Stomach (tissue), 4 donors: ENCODE measurements at regions not wholly inside any gene's neighbourhood (a gene's known extent, or its start where the extent isn't known, plus 50 kb on each side); places are given as distances from the start of the nearest gene placed in this dataset.

Experiments
- EP300 ChIP-seq: sonication (generic); formaldehyde crosslinking; IDR thresholded peaks from one replicate; pipeline ENCODE4 v1.6.1; 2017; ENCODE audit warnings: antibody characterized with exemption
- POLR2A ChIP-seq, 4 donors: fragments of 450-650 bp; IDR thresholded peaks; one replicate each; pipeline ENCODE4 v1.6.1; 2016; ENCODE audit warnings: antibody characterized with exemption in 4 of 4, control low read depth in 2 of 4, mild to moderate bottlenecking in 1 of 4, moderate library complexity in 1 of 4
- POLR2AphosphoS5 ChIP-seq, 3 donors: sonication (generic); formaldehyde crosslinking; IDR thresholded peaks; one replicate each; pipeline ENCODE4 v1.6.1; 2016; ENCODE audit warnings: antibody characterized with exemption in 3 of 3
- TF ChIP-seq, protein P1 (sequence below), 7 experiments: fragments of 450-650 bp in 4 of 7; fragments of 200-600 bp in 3 of 7; sonication (generic) in 3 of 7; IDR thresholded peaks; one replicate each; pipeline ENCODE4 v1.5.1; 2016 to 2019; ENCODE audit warnings: antibody characterized with exemption in 7 of 7, control low read depth in 2 of 7, mild to moderate bottlenecking in 1 of 7

DNA sequence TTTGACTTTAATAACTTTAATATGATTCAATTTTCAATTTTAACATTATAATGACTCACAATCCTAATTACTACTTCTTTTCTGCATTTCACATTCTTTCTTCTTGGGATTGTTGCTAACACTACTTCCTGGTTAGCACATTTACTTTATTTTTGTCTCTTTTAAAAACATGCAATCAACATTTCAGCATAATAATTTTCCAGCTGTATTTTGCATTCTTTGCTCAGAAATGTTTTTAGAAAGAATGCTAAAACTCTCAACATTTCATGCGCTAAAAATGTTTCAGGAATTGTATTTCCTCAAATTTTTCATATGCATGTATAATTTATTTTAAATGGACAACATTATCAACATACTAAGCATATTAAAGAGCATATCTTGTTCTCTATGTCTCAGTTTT is 1302.1 kb upstream of the GJE1 start:
- TF ChIP-seq POLR2A (IDR thresholded peaks at IDR 0.05), result no peak
- TF ChIP-seq EP300, result no peak
- TF ChIP-seq, protein P1, sequence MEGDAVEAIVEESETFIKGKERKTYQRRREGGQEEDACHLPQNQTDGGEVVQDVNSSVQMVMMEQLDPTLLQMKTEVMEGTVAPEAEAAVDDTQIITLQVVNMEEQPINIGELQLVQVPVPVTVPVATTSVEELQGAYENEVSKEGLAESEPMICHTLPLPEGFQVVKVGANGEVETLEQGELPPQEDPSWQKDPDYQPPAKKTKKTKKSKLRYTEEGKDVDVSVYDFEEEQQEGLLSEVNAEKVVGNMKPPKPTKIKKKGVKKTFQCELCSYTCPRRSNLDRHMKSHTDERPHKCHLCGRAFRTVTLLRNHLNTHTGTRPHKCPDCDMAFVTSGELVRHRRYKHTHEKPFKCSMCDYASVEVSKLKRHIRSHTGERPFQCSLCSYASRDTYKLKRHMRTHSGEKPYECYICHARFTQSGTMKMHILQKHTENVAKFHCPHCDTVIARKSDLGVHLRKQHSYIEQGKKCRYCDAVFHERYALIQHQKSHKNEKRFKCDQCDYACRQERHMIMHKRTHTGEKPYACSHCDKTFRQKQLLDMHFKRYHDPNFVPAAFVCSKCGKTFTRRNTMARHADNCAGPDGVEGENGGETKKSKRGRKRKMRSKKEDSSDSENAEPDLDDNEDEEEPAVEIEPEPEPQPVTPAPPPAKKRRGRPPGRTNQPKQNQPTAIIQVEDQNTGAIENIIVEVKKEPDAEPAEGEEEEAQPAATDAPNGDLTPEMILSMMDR (IDR thresholded peaks at IDR 0.05), result no peak
- no peak for TF ChIP-seq POLR2AphosphoS5 (IDR thresholded peaks at IDR 0.05)
